Suprapubic skin (tissue), 4 donors: ENCODE measurements at regions not wholly inside any gene's neighbourhood (a gene's known extent, or its start where the extent isn't known, plus 50 kb on each side); places are given as distances from the start of the nearest gene placed in this dataset.
"Not testable (repeated sequence)": the region's sequence is repeated elsewhere in the genome, so short reads cannot be mapped to it uniquely, and the experiment has no call there.

Source experiments
- DNase-seq, 2 donors: peaks; one replicate each; pipeline ENCODE4 v3.0.0-alpha.2; 2019; ENCODE audit warnings: low spot score in 2 of 2
- H3K27ac ChIP-seq: fragments of 200-600 bp; sonication (generic); one replicate; pipeline ENCODE4 v1.5.1; 2019
- H3K27me3 ChIP-seq: fragments of 200-600 bp; sonication (generic); one replicate; pipeline ENCODE4 v1.5.1; 2019
- H3K36me3 ChIP-seq: fragments of 200-600 bp; sonication (generic); one replicate; pipeline ENCODE4 v1.5.1; 2019
- H3K4me1 ChIP-seq: fragments of 200-600 bp; sonication (generic); one replicate; pipeline ENCODE4 v1.5.1; 2019
- H3K4me3 ChIP-seq: fragments of 200-600 bp; sonication (generic); one replicate; pipeline ENCODE4 v1.5.1; 2019; ENCODE audit warnings: mild to moderate bottlenecking
- H3K9me3 ChIP-seq: fragments of 200-600 bp; sonication (generic); one replicate; pipeline ENCODE4 v1.5.1; 2019
- EP300 ChIP-seq: sonication (generic); formaldehyde crosslinking; IDR thresholded peaks from one replicate; pipeline ENCODE4 v1.6.1; 2017; ENCODE audit warnings: antibody characterized with exemption
- POLR2A ChIP-seq, 2 donors: fragments of 450-650 bp; IDR thresholded peaks; one replicate each; pipeline ENCODE4 v1.6.1; 2017; ENCODE audit warnings: antibody characterized with exemption in 2 of 2, mild to moderate bottlenecking in 2 of 2, moderate library complexity in 2 of 2
- POLR2AphosphoS5 ChIP-seq, 3 donors: sonication (generic); formaldehyde crosslinking; IDR thresholded peaks; one replicate each; pipeline ENCODE4 v1.6.1; 2017; ENCODE audit warnings: antibody characterized with exemption in 3 of 3
- WGBS: methylation state at CpG from one replicate; pipeline ENCODE4 v1.1.5; 2018; 5-methylcytosine and 5-hydroxymethylcytosine counted together
- TF ChIP-seq, protein P1 (sequence below), 2 donors: fragments of 200-600 bp in 1 of 2; fragments of 450-650 bp in 1 of 2; sonication (generic) in 1 of 2; IDR thresholded peaks; one replicate each; pipeline ENCODE4 v1.5.1; 2016 to 2019; ENCODE audit warnings: antibody characterized with exemption in 2 of 2, mild to moderate bottlenecking in 1 of 2, moderate library complexity in 1 of 2

DNA sequence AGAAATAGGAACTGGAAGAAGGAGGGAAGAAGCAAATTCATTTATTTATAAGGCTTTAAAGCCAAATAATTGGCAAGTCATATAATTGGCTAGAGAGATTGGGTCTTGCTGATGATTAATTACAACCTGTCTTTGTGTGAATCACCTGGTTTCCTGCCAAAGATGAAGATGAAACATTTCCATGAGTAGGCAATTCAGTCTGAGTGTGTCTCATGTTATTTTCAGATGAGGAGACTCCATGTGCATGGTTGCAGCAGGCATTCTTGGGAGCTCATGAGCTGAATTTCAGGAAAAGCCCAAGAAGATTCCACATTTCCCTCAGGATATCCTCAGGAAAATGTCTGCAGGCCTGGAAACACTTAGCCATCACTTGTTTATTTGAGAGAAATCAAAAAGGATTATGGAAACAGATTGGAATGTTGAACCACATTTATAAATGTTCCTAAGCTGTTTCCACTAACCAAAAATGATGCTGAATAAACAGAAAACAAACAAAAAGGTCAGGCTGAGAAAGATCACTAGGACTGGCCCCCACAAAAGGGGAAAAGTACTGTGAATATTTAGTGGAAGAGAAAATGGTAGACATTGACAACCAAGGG, 632.7 kb upstream of the AMELY start:
- H3K4me3 ChIP-seq, result no peak overlapping the region
- no peak for DNase-seq
- TF ChIP-seq POLR2A (IDR thresholded peaks at IDR 0.05) (no peak), EP300 (no peak), POLR2AphosphoS5 (IDR thresholded peaks at IDR 0.05) (no peak)
- TF ChIP-seq, protein P1, sequence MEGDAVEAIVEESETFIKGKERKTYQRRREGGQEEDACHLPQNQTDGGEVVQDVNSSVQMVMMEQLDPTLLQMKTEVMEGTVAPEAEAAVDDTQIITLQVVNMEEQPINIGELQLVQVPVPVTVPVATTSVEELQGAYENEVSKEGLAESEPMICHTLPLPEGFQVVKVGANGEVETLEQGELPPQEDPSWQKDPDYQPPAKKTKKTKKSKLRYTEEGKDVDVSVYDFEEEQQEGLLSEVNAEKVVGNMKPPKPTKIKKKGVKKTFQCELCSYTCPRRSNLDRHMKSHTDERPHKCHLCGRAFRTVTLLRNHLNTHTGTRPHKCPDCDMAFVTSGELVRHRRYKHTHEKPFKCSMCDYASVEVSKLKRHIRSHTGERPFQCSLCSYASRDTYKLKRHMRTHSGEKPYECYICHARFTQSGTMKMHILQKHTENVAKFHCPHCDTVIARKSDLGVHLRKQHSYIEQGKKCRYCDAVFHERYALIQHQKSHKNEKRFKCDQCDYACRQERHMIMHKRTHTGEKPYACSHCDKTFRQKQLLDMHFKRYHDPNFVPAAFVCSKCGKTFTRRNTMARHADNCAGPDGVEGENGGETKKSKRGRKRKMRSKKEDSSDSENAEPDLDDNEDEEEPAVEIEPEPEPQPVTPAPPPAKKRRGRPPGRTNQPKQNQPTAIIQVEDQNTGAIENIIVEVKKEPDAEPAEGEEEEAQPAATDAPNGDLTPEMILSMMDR (IDR thresholded peaks at IDR 0.05), result no peak

DNA sequence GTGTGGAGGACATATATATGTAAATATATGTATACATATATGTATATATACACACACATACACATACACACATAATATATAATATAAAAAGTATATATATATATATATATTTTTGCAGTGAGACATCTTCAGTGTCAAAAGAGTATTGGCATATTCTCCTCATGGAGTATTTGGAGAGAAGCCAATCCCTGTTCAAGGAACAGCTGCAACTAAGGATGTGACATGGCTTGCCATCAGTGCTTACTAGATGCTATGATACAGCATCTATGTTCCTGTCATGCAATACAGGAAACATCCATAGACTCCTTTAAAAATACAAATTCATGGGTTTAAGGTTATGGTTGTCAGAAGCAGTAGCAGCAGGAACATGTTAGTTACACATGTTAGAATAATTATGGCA, 632.0 kb upstream of the AMELY start:
- Histone ChIP-seq H3K27ac (no peak overlapping the region), H3K4me1 (no peaks in the 10 kb centered on the region), H3K4me3 (no peak overlapping the region), H3K36me3 (no peaks in the 10 kb centered on the region), H3K27me3 (no peaks in the 10 kb centered on the region), H3K9me3 (no peaks in the 10 kb centered on the region)
- no peak for TF ChIP-seq POLR2AphosphoS5 (IDR thresholded peaks at IDR 0.05)
- no peak for TF ChIP-seq POLR2A (IDR thresholded peaks at IDR 0.05)
- TF ChIP-seq, protein P1 (IDR thresholded peaks at IDR 0.05), result no peak
- no peak for TF ChIP-seq EP300
- no peak for DNase-seq

More for the DNA sequence above, 632.7 kb upstream of the AMELY start:
- Histone ChIP-seq H3K9me3 (no peaks in the 10 kb centered on the region), H3K4me1 (no peaks in the 10 kb centered on the region), H3K27me3 (no peaks in the 10 kb centered on the region), H3K27ac (peak overlapping the region; percentile 51), H3K36me3 (no peaks in the 10 kb centered on the region)

DNA sequence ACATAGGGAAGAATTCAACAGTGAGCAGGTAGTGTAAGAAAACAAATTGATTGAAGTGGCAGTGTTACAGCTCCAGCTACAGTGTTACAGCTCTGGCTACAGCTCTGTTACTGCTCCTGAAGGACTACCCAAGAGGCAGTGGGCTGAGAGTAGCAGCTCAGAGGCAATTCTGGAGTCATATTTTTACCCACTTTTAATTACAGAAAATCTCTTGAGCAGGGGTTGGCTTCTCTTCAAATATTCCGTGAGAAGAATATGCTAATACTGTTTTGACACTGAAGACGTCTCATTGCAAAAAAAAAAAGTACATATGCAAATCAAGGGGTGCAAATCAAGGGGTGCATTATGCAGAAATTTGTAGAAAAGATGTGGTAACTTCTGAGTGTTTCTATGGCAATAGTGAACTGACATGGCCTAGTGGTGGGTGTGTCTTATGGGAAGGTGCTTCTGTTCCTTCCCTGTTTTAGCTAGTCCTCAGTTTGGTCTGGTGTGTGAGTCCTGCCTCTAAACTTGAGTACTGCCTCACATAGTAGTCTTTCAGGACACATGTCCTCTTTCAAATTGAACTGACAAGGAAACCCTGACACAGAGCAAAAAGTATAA, 630.8 kb upstream of the AMELY start:
- TF ChIP-seq EP300 (no peak), POLR2A (IDR thresholded peaks at IDR 0.05) (no peak), POLR2AphosphoS5 (IDR thresholded peaks at IDR 0.05) (no peak)
- TF ChIP-seq, protein P1 (IDR thresholded peaks at IDR 0.05), result no peak
- no peaks in the 10 kb centered on the region for H3K36me3 ChIP-seq
- no peaks in the 10 kb centered on the region for H3K4me1 ChIP-seq
- H3K4me3 ChIP-seq, result no peak overlapping the region
- DNase-seq, result no peak
- H3K27ac ChIP-seq, result no peak overlapping the region
- H3K9me3 ChIP-seq, result no peaks in the 10 kb centered on the region
- no CpG with 5 or more reads among the region's 2 CpGs for WGBS
- H3K27me3 ChIP-seq, result no peaks in the 10 kb centered on the region

DNA sequence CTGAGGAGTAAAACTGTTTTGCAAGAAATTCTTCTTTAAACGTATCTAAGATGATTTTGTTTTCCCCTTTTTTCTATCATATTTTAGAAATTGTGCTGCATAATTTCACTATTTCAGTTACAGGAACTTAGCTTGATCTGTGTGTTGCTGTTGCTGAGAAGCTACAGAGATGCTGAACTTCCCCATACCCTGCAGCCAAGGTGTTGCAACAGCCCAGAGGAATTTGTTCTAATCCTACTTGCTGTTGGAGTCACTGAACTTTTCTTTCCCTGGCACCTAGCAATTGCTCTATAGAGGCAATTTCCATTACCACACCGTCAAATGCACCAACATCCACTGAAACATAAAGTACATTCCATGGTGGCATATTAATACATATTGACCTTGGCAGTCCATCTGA, 617.8 kb upstream of the AMELY start:
- Histone ChIP-seq H3K27me3 (no peaks in the 10 kb centered on the region), H3K4me3 (no peak overlapping the region), H3K27ac (no peak overlapping the region), H3K36me3 (no peaks in the 10 kb centered on the region), H3K4me1 (peaks cover 2% of the 10 kb centered on the region), H3K9me3 (no peaks in the 10 kb centered on the region)
- no peak for DNase-seq
- no CpG with 5 or more reads among the region's 2 CpGs for WGBS
- no peak for TF ChIP-seq EP300
- TF ChIP-seq POLR2A (IDR thresholded peaks at IDR 0.05), result no peak
- TF ChIP-seq, protein P1 (IDR thresholded peaks at IDR 0.05), result no peak
- no peak for TF ChIP-seq POLR2AphosphoS5 (IDR thresholded peaks at IDR 0.05)

DNA sequence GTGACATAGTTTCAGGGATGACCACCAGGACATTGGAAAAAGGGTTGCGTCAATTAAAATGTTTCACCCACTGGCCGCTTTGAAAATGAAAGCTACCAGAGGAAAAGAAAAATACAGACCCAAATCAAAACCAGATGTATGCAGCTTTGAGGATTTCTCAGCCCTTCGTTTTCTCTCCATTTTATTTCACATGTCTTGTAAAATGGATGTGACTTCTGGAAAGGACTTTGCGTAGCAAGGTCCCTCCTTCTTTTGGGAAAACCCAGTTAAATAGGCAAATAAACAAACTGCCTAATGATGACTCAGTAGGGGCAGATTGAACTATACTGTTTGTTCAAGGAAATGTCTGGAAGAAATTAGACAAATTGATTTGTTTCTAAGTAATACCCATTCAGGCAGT, 616.0 kb upstream of the AMELY start:
- H3K4me3 ChIP-seq, H3K27me3 ChIP-seq, H3K36me3 ChIP-seq, H3K4me1 ChIP-seq, H3K9me3 ChIP-seq, H3K27ac ChIP-seq, DNase-seq: not testable (repeated sequence)
- no CpG with 5 or more reads among the region's 4 CpGs for WGBS

DNA sequence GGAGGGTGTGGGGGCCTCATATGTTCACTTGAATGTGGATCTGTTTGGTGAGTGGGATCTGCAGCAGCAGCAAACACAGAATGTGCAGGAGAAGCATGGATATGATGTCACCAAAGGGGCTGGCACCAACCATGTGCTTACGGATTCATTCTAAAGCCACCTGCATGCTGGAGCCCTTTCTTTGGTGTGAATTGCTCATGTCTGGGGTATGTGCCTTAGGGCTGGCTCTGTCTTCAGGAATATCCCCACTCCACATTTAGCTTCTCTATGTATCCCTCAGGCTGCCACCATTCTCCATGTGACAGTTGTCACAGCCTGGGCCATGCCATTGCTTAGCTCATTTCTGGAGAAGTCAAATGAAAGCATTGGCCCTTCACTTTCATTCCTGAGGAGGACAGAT, 606.8 kb upstream of the AMELY start:
- Histone ChIP-seq H3K27me3 (no peaks in the 10 kb centered on the region), H3K36me3 (no peaks in the 10 kb centered on the region), H3K4me3 (no peak overlapping the region), H3K9me3 (no peaks in the 10 kb centered on the region), H3K27ac (no peak overlapping the region), H3K4me1 (no peaks in the 10 kb centered on the region)
- DNase-seq, result no peak
- no CpG with 5 or more reads among the region's 1 CpG for WGBS
- no peak for TF ChIP-seq POLR2A (IDR thresholded peaks at IDR 0.05)
- no peak for TF ChIP-seq EP300
- TF ChIP-seq, protein P1 (IDR thresholded peaks at IDR 0.05), result no peak
- TF ChIP-seq POLR2AphosphoS5 (IDR thresholded peaks at IDR 0.05), result no peak
